WTC11 (cell line): ENCODE measurements at regions not wholly inside any gene's neighbourhood (a gene's known extent, or its start where the extent isn't known, plus 50 kb on each side); places are given as distances from the start of the nearest gene placed in this dataset.

ENCODE experiments used
- ATAC-seq: fragments of 200-7000 bp; cut with Tn5 transposase; 2 replicates; pipeline ENCODE4 v1.10.0; 2021; ENCODE audit warnings: mild to moderate bottlenecking, moderate library complexity
- CTCF ChIA-PET: fragments of 300-600 bp; sonication (Branson Sonifier 250); formaldehyde crosslinking; loops from one replicate; lab custom pipeline; 2021; ENCODE audit warnings: antibody characterized with exemption; lab: Charles Lee
- POLR2A ChIA-PET: fragments of 350-600 bp; sonication (Branson Sonifier 250); formaldehyde crosslinking; loops from one replicate; lab custom pipeline; 2021; ENCODE audit warnings: antibody characterized with exemption; lab: Charles Lee
- DNase-seq: peaks from one replicate; pipeline ENCODE4 v3.0.0; 2021; ENCODE audit warnings: low spot score
- H3K27ac Mint-ChIP-seq: 2 replicates; pipeline ENCODE4 v1.8.0; 2021; ENCODE audit warnings: mixed read lengths
- H3K27me3 Mint-ChIP-seq: 2 replicates; pipeline ENCODE4 v1.8.0; 2021; ENCODE audit warnings: low read depth, mild to moderate bottlenecking, moderate library complexity, mixed read lengths
- H3K36me3 Mint-ChIP-seq: 2 replicates; pipeline ENCODE4 v1.8.0; 2021; ENCODE audit warnings: mixed read lengths
- H3K4me1 Mint-ChIP-seq: 2 replicates; pipeline ENCODE4 v1.8.0; 2022; ENCODE audit warnings: mixed read lengths
- H3K4me3 Mint-ChIP-seq: 2 replicates; pipeline ENCODE4 v1.8.0; 2021; ENCODE audit warnings: mild to moderate bottlenecking, moderate library complexity, mixed read lengths
- H3K9me3 Mint-ChIP-seq: 2 replicates; pipeline ENCODE4 v1.8.0; 2021; ENCODE audit warnings: mixed read lengths
- JUN ChIP-seq: sonication (generic); formaldehyde crosslinking; IDR thresholded peaks from 2 replicates; pipeline ENCODE4 v1.8.0; 2023; ENCODE audit warnings: mild to moderate bottlenecking, missing genetic modification reagents
- KAT7 ChIP-seq: sonication (generic); formaldehyde crosslinking; IDR thresholded peaks from 2 replicates; pipeline ENCODE4 v1.8.1; 2023; ENCODE audit warnings: missing genetic modification reagents, mild to moderate bottlenecking, borderline replicate concordance
- SP1 ChIP-seq: sonication (generic); formaldehyde crosslinking; conservative IDR thresholded peaks from 2 replicates; pipeline ENCODE4 v1.8.1; 2022; ENCODE audit warnings: missing genetic modification reagents
- TEAD1 ChIP-seq: sonication (generic); formaldehyde crosslinking; IDR thresholded peaks from 2 replicates; pipeline ENCODE4 v1.8.0; 2022; ENCODE audit warnings: mild to moderate bottlenecking, missing genetic modification reagents
- ZBTB21 ChIP-seq: sonication (generic); formaldehyde crosslinking; IDR thresholded peaks from 2 replicates; pipeline ENCODE4 v1.8.1; 2023; ENCODE audit warnings: mild to moderate bottlenecking, missing genetic modification reagents, borderline replicate concordance
- ZNF232 ChIP-seq: sonication (generic); formaldehyde crosslinking; IDR thresholded peaks from 2 replicates; pipeline ENCODE4 v1.8.0; 2022; ENCODE audit warnings: mild to moderate bottlenecking, missing genetic modification reagents
- ZNF396 ChIP-seq: fragments of 250-450 bp; sonication (Bioruptor Pico); IDR thresholded peaks from 2 replicates; pipeline ENCODE4 v1.8.0; 2021; ENCODE audit warnings: mild to moderate bottlenecking, moderate library complexity, borderline replicate concordance
- ZNF423 ChIP-seq: fragments of 250-450 bp; sonication (Bioruptor Pico); IDR thresholded peaks from 2 replicates; pipeline ENCODE4 v2.1.2; 2022; ENCODE audit warnings: mild to moderate bottlenecking, moderate library complexity
- TF ChIP-seq, protein P1 (sequence below): sonication (generic); formaldehyde crosslinking; IDR thresholded peaks from 2 replicates; pipeline ENCODE4 v1.8.0; 2022; ENCODE audit warnings: mild to moderate bottlenecking, missing genetic modification reagents
- TF ChIP-seq, protein P2 (sequence below): sonication (generic); formaldehyde crosslinking; IDR thresholded peaks from 2 replicates; pipeline ENCODE4 v1.8.0; 2022; ENCODE audit warnings: mild to moderate bottlenecking, missing genetic modification reagents
- TF ChIP-seq, protein P3 (sequence below): sonication (generic); formaldehyde crosslinking; IDR thresholded peaks from 2 replicates; pipeline ENCODE4 v1.8.1; 2022; ENCODE audit warnings: missing genetic modification reagents, borderline replicate concordance
- TF ChIP-seq, protein P4 (sequence below): sonication (generic); formaldehyde crosslinking; IDR thresholded peaks from 2 replicates; pipeline ENCODE4 v1.8.1; 2022; ENCODE audit warnings: low read depth, missing genetic modification reagents, borderline replicate concordance
- TF ChIP-seq, protein P5 (sequence below): sonication (generic); formaldehyde crosslinking; IDR thresholded peaks from 2 replicates; pipeline ENCODE4 v1.8.1; 2023; ENCODE audit warnings: mild to moderate bottlenecking, missing genetic modification reagents
- TF ChIP-seq, protein P6 (sequence below): sonication (generic); formaldehyde crosslinking; IDR thresholded peaks from 2 replicates; pipeline ENCODE4 v1.8.1; 2023; ENCODE audit warnings: mild to moderate bottlenecking, moderate library complexity, missing genetic modification reagents
- TF ChIP-seq, protein P7 (sequence below): sonication (generic); formaldehyde crosslinking; conservative IDR thresholded peaks from 2 replicates; pipeline ENCODE4 v1.8.1; 2023; ENCODE audit warnings: mild to moderate bottlenecking, low read depth, missing genetic modification reagents, moderate library complexity
- TF ChIP-seq, protein P8 (sequence below): sonication (generic); formaldehyde crosslinking; IDR thresholded peaks from 2 replicates; pipeline ENCODE4 v1.8.1; 2023; ENCODE audit warnings: mild to moderate bottlenecking, missing genetic modification reagents, borderline replicate concordance
- TF ChIP-seq, protein P9 (sequence below): sonication (generic); formaldehyde crosslinking; IDR thresholded peaks from 2 replicates; pipeline ENCODE4 v1.8.0; 2023; ENCODE audit warnings: missing genetic modification reagents
- TF ChIP-seq, protein P10 (sequence below): sonication (generic); formaldehyde crosslinking; IDR thresholded peaks from 2 replicates; pipeline ENCODE4 v1.8.1; 2023; ENCODE audit warnings: mild to moderate bottlenecking, missing genetic modification reagents, moderate library complexity

DNA sequence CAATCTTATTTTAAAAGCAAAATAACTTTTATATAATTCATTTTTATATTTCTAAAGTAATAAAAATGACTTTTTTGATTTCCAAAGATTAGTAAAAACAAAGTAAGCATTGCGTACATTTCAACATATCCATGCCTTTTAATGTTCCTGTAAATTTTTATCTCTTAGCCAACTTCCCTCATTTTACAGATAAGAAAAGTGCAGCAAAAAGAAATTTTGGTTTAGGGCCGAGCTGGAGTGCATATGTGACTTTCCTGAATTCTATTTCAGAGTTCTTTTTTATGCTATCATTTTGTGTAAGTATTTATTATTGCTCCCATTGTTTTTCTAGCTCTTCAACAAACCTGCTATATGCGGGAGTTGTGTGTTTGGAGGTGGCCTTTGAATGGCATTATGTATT lies 195.3 kb downstream of the NHLRC3 start (continued):
- TF ChIP-seq, protein P1, sequence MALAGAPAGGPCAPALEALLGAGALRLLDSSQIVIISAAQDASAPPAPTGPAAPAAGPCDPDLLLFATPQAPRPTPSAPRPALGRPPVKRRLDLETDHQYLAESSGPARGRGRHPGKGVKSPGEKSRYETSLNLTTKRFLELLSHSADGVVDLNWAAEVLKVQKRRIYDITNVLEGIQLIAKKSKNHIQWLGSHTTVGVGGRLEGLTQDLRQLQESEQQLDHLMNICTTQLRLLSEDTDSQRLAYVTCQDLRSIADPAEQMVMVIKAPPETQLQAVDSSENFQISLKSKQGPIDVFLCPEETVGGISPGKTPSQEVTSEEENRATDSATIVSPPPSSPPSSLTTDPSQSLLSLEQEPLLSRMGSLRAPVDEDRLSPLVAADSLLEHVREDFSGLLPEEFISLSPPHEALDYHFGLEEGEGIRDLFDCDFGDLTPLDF: no peak
- TF ChIP-seq KAT7: no peak
- TF ChIP-seq, protein P2, sequence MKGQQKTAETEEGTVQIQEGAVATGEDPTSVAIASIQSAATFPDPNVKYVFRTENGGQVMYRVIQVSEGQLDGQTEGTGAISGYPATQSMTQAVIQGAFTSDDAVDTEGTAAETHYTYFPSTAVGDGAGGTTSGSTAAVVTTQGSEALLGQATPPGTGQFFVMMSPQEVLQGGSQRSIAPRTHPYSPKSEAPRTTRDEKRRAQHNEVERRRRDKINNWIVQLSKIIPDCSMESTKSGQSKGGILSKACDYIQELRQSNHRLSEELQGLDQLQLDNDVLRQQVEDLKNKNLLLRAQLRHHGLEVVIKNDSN: no peak
- TF ChIP-seq, protein P3, sequence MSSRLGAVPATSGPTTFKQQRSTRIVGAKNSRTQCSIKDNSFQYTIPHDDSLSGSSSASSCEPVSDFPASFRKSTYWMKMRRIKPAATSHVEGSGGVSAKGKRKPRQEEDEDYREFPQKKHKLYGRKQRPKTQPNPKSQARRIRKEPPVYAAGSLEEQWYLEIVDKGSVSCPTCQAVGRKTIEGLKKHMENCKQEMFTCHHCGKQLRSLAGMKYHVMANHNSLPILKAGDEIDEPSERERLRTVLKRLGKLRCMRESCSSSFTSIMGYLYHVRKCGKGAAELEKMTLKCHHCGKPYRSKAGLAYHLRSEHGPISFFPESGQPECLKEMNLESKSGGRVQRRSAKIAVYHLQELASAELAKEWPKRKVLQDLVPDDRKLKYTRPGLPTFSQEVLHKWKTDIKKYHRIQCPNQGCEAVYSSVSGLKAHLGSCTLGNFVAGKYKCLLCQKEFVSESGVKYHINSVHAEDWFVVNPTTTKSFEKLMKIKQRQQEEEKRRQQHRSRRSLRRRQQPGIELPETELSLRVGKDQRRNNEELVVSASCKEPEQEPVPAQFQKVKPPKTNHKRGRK: no peak

DNA sequence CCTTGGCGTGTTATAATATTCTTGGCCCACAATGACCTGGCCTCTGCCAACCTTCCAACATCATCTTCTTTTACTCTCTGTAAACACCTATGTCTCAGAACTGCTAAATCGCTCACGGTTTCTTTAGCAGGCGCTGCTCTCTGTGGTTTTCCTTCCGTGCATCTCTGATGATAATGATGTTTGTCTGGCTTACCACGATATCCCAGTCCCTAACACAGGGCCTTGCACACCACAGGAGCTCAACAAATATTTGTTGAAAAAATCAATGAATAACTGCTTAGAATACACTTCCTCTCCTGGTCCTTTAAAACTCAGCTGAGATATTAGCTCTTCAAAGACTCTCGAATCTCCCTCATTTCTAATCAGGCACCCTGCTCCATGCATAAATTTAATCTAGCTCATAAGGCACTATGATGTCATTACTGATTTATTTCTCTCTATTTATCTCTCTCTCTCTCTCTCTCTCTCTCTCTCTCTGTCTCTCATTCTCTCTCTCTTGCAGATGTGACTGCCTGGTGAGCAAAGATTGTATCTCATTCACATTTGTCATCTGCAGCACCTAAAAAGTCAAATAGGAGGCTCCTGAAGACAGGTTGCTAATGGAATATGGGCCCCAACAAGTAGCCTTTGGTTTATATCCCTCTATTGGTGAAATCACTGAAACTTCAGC lies 206.4 kb downstream of the NHLRC3 start:
- H3K4me3 Mint-ChIP-seq: no peak overlapping the region
- ChIA-PET CTCF (interaction anchor here (0.5 kb wide), 1 partner anchor 322 kb away, joined by 3 read pairs; no protein-coding TSS in a partner anchor), POLR2A (no interaction called here)
- DNase-seq: no peak
- no peaks in the 10 kb centered on the region for H3K36me3 Mint-ChIP-seq
- H3K27me3 Mint-ChIP-seq: no peaks in the 10 kb centered on the region
- no peaks in the 10 kb centered on the region; the same call in 1 of the 2 replicates for H3K9me3 Mint-ChIP-seq
- no peak overlapping the region for H3K27ac Mint-ChIP-seq
- ATAC-seq: no peak
- no peaks in the 10 kb centered on the region for H3K4me1 Mint-ChIP-seq
- TF ChIP-seq, protein P4, sequence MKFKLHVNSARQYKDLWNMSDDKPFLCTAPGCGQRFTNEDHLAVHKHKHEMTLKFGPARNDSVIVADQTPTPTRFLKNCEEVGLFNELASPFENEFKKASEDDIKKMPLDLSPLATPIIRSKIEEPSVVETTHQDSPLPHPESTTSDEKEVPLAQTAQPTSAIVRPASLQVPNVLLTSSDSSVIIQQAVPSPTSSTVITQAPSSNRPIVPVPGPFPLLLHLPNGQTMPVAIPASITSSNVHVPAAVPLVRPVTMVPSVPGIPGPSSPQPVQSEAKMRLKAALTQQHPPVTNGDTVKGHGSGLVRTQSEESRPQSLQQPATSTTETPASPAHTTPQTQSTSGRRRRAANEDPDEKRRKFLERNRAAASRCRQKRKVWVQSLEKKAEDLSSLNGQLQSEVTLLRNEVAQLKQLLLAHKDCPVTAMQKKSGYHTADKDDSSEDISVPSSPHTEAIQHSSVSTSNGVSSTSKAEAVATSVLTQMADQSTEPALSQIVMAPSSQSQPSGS (CRISPR knock-in tag): no peak
- TF ChIP-seq TEAD1: no peak
- TF ChIP-seq, protein P5, sequence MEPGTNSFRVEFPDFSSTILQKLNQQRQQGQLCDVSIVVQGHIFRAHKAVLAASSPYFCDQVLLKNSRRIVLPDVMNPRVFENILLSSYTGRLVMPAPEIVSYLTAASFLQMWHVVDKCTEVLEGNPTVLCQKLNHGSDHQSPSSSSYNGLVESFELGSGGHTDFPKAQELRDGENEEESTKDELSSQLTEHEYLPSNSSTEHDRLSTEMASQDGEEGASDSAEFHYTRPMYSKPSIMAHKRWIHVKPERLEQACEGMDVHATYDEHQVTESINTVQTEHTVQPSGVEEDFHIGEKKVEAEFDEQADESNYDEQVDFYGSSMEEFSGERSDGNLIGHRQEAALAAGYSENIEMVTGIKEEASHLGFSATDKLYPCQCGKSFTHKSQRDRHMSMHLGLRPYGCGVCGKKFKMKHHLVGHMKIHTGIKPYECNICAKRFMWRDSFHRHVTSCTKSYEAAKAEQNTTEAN: no peak
- no peak for TF ChIP-seq JUN (CRISPR knock-in tag)
- TF ChIP-seq, protein P6, sequence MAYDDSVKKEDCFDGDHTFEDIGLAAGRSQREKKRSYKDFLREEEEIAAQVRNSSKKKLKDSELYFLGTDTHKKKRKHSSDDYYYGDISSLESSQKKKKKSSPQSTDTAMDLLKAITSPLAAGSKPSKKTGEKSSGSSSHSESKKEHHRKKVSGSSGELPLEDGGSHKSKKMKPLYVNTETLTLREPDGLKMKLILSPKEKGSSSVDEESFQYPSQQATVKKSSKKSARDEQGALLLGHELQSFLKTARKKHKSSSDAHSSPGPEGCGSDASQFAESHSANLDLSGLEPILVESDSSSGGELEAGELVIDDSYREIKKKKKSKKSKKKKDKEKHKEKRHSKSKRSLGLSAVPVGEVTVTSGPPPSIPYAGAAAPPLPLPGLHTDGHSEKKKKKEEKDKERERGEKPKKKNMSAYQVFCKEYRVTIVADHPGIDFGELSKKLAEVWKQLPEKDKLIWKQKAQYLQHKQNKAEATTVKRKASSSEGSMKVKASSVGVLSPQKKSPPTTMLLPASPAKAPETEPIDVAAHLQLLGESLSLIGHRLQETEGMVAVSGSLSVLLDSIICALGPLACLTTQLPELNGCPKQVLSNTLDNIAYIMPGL (CRISPR knock-in tag): no peak
- no peak for TF ChIP-seq ZNF423 (CRISPR knock-in tag)
- TF ChIP-seq, protein P7, sequence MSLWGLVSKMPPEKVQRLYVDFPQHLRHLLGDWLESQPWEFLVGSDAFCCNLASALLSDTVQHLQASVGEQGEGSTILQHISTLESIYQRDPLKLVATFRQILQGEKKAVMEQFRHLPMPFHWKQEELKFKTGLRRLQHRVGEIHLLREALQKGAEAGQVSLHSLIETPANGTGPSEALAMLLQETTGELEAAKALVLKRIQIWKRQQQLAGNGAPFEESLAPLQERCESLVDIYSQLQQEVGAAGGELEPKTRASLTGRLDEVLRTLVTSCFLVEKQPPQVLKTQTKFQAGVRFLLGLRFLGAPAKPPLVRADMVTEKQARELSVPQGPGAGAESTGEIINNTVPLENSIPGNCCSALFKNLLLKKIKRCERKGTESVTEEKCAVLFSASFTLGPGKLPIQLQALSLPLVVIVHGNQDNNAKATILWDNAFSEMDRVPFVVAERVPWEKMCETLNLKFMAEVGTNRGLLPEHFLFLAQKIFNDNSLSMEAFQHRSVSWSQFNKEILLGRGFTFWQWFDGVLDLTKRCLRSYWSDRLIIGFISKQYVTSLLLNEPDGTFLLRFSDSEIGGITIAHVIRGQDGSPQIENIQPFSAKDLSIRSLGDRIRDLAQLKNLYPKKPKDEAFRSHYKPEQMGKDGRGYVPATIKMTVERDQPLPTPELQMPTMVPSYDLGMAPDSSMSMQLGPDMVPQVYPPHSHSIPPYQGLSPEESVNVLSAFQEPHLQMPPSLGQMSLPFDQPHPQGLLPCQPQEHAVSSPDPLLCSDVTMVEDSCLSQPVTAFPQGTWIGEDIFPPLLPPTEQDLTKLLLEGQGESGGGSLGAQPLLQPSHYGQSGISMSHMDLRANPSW: no peak
- TF ChIP-seq ZBTB21 (CRISPR knock-in tag): no peak
- no peak for TF ChIP-seq ZNF232 (CRISPR knock-in tag)
- TF ChIP-seq, protein P8, sequence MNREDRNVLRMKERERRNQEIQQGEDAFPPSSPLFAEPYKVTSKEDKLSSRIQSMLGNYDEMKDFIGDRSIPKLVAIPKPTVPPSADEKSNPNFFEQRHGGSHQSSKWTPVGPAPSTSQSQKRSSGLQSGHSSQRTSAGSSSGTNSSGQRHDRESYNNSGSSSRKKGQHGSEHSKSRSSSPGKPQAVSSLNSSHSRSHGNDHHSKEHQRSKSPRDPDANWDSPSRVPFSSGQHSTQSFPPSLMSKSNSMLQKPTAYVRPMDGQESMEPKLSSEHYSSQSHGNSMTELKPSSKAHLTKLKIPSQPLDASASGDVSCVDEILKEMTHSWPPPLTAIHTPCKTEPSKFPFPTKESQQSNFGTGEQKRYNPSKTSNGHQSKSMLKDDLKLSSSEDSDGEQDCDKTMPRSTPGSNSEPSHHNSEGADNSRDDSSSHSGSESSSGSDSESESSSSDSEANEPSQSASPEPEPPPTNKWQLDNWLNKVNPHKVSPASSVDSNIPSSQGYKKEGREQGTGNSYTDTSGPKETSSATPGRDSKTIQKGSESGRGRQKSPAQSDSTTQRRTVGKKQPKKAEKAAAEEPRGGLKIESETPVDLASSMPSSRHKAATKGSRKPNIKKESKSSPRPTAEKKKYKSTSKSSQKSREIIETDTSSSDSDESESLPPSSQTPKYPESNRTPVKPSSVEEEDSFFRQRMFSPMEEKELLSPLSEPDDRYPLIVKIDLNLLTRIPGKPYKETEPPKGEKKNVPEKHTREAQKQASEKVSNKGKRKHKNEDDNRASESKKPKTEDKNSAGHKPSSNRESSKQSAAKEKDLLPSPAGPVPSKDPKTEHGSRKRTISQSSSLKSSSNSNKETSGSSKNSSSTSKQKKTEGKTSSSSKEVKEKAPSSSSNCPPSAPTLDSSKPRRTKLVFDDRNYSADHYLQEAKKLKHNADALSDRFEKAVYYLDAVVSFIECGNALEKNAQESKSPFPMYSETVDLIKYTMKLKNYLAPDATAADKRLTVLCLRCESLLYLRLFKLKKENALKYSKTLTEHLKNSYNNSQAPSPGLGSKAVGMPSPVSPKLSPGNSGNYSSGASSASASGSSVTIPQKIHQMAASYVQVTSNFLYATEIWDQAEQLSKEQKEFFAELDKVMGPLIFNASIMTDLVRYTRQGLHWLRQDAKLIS (CRISPR knock-in tag): no peak
- TF ChIP-seq, protein P9, sequence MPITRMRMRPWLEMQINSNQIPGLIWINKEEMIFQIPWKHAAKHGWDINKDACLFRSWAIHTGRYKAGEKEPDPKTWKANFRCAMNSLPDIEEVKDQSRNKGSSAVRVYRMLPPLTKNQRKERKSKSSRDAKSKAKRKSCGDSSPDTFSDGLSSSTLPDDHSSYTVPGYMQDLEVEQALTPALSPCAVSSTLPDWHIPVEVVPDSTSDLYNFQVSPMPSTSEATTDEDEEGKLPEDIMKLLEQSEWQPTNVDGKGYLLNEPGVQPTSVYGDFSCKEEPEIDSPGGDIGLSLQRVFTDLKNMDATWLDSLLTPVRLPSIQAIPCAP (CRISPR knock-in tag): no peak
- TF ChIP-seq SP1 (CRISPR knock-in tag): no peak
- TF ChIP-seq, protein P10, sequence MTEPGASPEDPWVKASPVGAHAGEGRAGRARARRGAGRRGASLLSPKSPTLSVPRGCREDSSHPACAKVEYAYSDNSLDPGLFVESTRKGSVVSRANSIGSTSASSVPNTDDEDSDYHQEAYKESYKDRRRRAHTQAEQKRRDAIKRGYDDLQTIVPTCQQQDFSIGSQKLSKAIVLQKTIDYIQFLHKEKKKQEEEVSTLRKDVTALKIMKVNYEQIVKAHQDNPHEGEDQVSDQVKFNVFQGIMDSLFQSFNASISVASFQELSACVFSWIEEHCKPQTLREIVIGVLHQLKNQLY (CRISPR knock-in tag): no peak
- no peak for TF ChIP-seq ZNF396 (CRISPR knock-in tag)
